ENCODE measurements at regions not wholly inside any gene's neighbourhood (a gene's known extent, or its start where the extent isn't known, plus 50 kb on each side); places are given as distances from the start of the nearest gene placed in this dataset.

- no peak for TF ChIP-seq CREM (IDR thresholded peaks at IDR 0.05; ENCODE audit: low read depth)
- no peak for TF ChIP-seq GABPA (tag; conservative IDR thresholded peaks at IDR 0.05; ENCODE audit: low read depth)
- TF ChIP-seq TCF7 (IDR thresholded peaks at IDR 0.05; ENCODE audit: borderline replicate concordance) = no peak
- no peak for TF ChIP-seq PKNOX1 (IDR thresholded peaks at IDR 0.05)
- TF ChIP-seq POLR2A (conservative IDR thresholded peaks at IDR 0.05) = no peak
- no peak for TF ChIP-seq CEBPB (tag; IDR thresholded peaks at IDR 0.05)
- TF ChIP-seq NFYB (IDR thresholded peaks at IDR 0.05; ENCODE audit: extremely low read depth, insufficient read length) = no peak
Measured at GRCh38 chr3:25856902-25857518, 67.1 kb downstream of the OXSM start.

Measured in K562 (cell line).